SJSA1 (cell line): ENCODE measurements at regions not wholly inside any gene's neighbourhood (a gene's known extent, or its start where the extent isn't known, plus 50 kb on each side); places are given as distances from the start of the nearest gene placed in this dataset.

Source experiments
- DNase-seq, 2 experiments: peaks; one replicate each; pipeline ENCODE4 v3.0.0-alpha.2; 2015 to 2020; ENCODE audit warnings: low spot score in 2 of 2, low read depth in 1 of 2
- H3K27ac ChIP-seq: fragments of 250-450 bp; sonication (Bioruptor Pico); 2 replicates; pipeline ENCODE4 v1.5.1; 2020; ENCODE audit warnings: mild to moderate bottlenecking, moderate library complexity
- H3K27me3 ChIP-seq: fragments of 250-450 bp; sonication (Bioruptor Pico); replicated peaks from 2 replicates; pipeline ENCODE4 v1.5.1; 2020; ENCODE audit warnings: mild to moderate bottlenecking, moderate library complexity
- H3K36me3 ChIP-seq: fragments of 250-450 bp; sonication (Bioruptor Pico); 2 replicates; pipeline ENCODE4 v1.5.1; 2020; ENCODE audit warnings: mild to moderate bottlenecking
- H3K4me1 ChIP-seq: fragments of 250-450 bp; sonication (Bioruptor Pico); replicated peaks from 2 replicates; pipeline ENCODE4 v1.6.1; 2021; ENCODE audit warnings: mild to moderate bottlenecking
- H3K4me3 ChIP-seq: fragments of 250-450 bp; sonication (Bioruptor Pico); 2 replicates; pipeline ENCODE4 v1.5.1; 2020; ENCODE audit warnings: mild to moderate bottlenecking
- H3K9me3 ChIP-seq: fragments of 250-450 bp; sonication (Bioruptor Pico); replicated peaks from 2 replicates; pipeline ENCODE4 v1.5.1; 2020; ENCODE audit warnings: mild to moderate bottlenecking

GRCh38 chr21:34192646-34193285 is 119.4 kb downstream of the MRPS6 start:
- no peak overlapping the region for H3K4me3 ChIP-seq
- no peak for DNase-seq

GRCh38 chr21:34195335-34195734 is 122.0 kb downstream of the MRPS6 start:
- no peak overlapping the region for H3K4me3 ChIP-seq
- no peaks in the 10 kb centered on the region for H3K9me3 ChIP-seq
- DNase-seq = no peak
- no peaks in the 10 kb centered on the region for H3K27me3 ChIP-seq
- H3K36me3 ChIP-seq = no peaks in the 10 kb centered on the region
- no peak overlapping the region for H3K27ac ChIP-seq
- H3K4me1 ChIP-seq = no peaks in the 10 kb centered on the region

More at GRCh38 chr21:34192646-34193285, 119.4 kb downstream of the MRPS6 start:
- Histone ChIP-seq H3K27me3 (no peaks in the 10 kb centered on the region), H3K4me1 (no peaks in the 10 kb centered on the region), H3K27ac (no peak overlapping the region), H3K36me3 (no peaks in the 10 kb centered on the region), H3K9me3 (no peaks in the 10 kb centered on the region; the same call in 1 of the 2 replicates)

- H3K27ac ChIP-seq = no peak overlapping the region
- DNase-seq = no peak
- no peak overlapping the region for H3K4me3 ChIP-seq
- H3K4me1 ChIP-seq = peaks cover 6% of the 10 kb centered on the region
- H3K9me3 ChIP-seq = no peaks in the 10 kb centered on the region
- H3K27me3 ChIP-seq = no peaks in the 10 kb centered on the region
- no peaks in the 10 kb centered on the region for H3K36me3 ChIP-seq
Measured at GRCh38 chr21:34196996-34197395, 123.6 kb downstream of the MRPS6 start.

GRCh38 chr21:34197561-34197960 is 124.2 kb downstream of the MRPS6 start:
- Histone ChIP-seq H3K9me3 (no peaks in the 10 kb centered on the region), H3K4me1 (peaks cover 12% of the 10 kb centered on the region), H3K27ac (no peak overlapping the region), H3K36me3 (no peaks in the 10 kb centered on the region), H3K27me3 (no peaks in the 10 kb centered on the region), H3K4me3 (no peak overlapping the region)
- no peak for DNase-seq

GRCh38 chr21:34198231-34199120 is 125.1 kb downstream of the MRPS6 start:
- Histone ChIP-seq H3K9me3 (no peaks in the 10 kb centered on the region), H3K4me3 (no peak overlapping the region), H3K27me3 (no peaks in the 10 kb centered on the region), H3K27ac (no peak overlapping the region), H3K36me3 (no peaks in the 10 kb centered on the region), H3K4me1 (peaks cover 12% of the 10 kb centered on the region)
- no peak for DNase-seq

- Histone ChIP-seq H3K4me1 (peaks cover 12% of the 10 kb centered on the region), H3K27me3 (no peaks in the 10 kb centered on the region), H3K27ac (no peak overlapping the region), H3K9me3 (no peaks in the 10 kb centered on the region), H3K4me3 (no peak overlapping the region), H3K36me3 (no peaks in the 10 kb centered on the region)
- DNase-seq = no peak
Measured at GRCh38 chr21:34199121-34199910, 125.9 kb downstream of the MRPS6 start.

GRCh38 chr21:34200288-34200905 is 127.0 kb downstream of the MRPS6 start:
- Histone ChIP-seq H3K27ac (no peak overlapping the region), H3K4me1 (peaks cover 15% of the 10 kb centered on the region), H3K4me3 (no peak overlapping the region), H3K27me3 (no peaks in the 10 kb centered on the region), H3K36me3 (no peaks in the 10 kb centered on the region), H3K9me3 (no peaks in the 10 kb centered on the region)
- no peak for DNase-seq

- H3K36me3 ChIP-seq = no peaks in the 10 kb centered on the region
- H3K27me3 ChIP-seq = no peaks in the 10 kb centered on the region
- no peaks in the 10 kb centered on the region for H3K9me3 ChIP-seq
- no peak overlapping the region for H3K4me3 ChIP-seq
- peaks cover 21% of the 10 kb centered on the region for H3K4me1 ChIP-seq
- no peak for DNase-seq
- H3K27ac ChIP-seq = no peak overlapping the region
Measured at GRCh38 chr21:34201001-34201400, 127.6 kb downstream of the MRPS6 start.

- H3K36me3 ChIP-seq = no peaks in the 10 kb centered on the region
- peak overlapping the region; percentile 32 for H3K4me3 ChIP-seq
Measured at GRCh38 chr21:34201481-34201858, 128.1 kb downstream of the MRPS6 start.

GRCh38 chr21:34202553-34203372 is 129.4 kb downstream of the MRPS6 start:
- DNase-seq = no peak
- H3K27me3 ChIP-seq = no peaks in the 10 kb centered on the region
- H3K36me3 ChIP-seq = no peaks in the 10 kb centered on the region
- no peak overlapping the region for H3K27ac ChIP-seq
- peaks cover 23% of the 10 kb centered on the region for H3K4me1 ChIP-seq
- H3K4me3 ChIP-seq = no peak overlapping the region
- H3K9me3 ChIP-seq = no peaks in the 10 kb centered on the region

More at GRCh38 chr21:34201481-34201858, 128.1 kb downstream of the MRPS6 start:
- no peak for DNase-seq
- no peak overlapping the region for H3K27ac ChIP-seq
- H3K9me3 ChIP-seq = no peaks in the 10 kb centered on the region
- H3K27me3 ChIP-seq = no peaks in the 10 kb centered on the region
- H3K4me1 ChIP-seq = peaks cover 23% of the 10 kb centered on the region

GRCh38 chr21:34203851-34204420 is 130.6 kb downstream of the MRPS6 start:
- DNase-seq = no peak
- H3K36me3 ChIP-seq = no peaks in the 10 kb centered on the region
- H3K27ac ChIP-seq = no peak overlapping the region
- H3K4me3 ChIP-seq = no peak overlapping the region
- peaks cover 23% of the 10 kb centered on the region for H3K4me1 ChIP-seq
- no peaks in the 10 kb centered on the region for H3K9me3 ChIP-seq
- H3K27me3 ChIP-seq = no peaks in the 10 kb centered on the region

GRCh38 chr21:34204481-34205439 is 131.4 kb downstream of the MRPS6 start:
- Histone ChIP-seq H3K9me3 (no peaks in the 10 kb centered on the region), H3K27ac (no peak overlapping the region), H3K27me3 (no peaks in the 10 kb centered on the region), H3K36me3 (no peaks in the 10 kb centered on the region), H3K4me1 (peaks cover 23% of the 10 kb centered on the region), H3K4me3 (no peak overlapping the region)
- no peak for DNase-seq
